Progenitor cell of endocrine pancreas (in vitro differentiated cells): ENCODE measurements at regions not wholly inside any gene's neighbourhood (a gene's known extent, or its start where the extent isn't known, plus 50 kb on each side); places are given as distances from the start of the nearest gene placed in this dataset.

Source experiments
- DNase-seq: peaks from one replicate; pipeline ENCODE4 v3.0.0; 2021; ENCODE audit warnings: low spot score; ENCODE audit not compliant: unreplicated experiment
- H3K27ac Mint-ChIP-seq: 2 replicates; pipeline ENCODE4 v1.8.0; 2021; ENCODE audit warnings: mild to moderate bottlenecking, moderate library complexity, mixed read lengths
- H3K27me3 Mint-ChIP-seq: 2 replicates; pipeline ENCODE4 v1.8.0; 2021; ENCODE audit warnings: mixed read lengths
- H3K36me3 Mint-ChIP-seq: 2 replicates; pipeline ENCODE4 v1.8.0; 2022; ENCODE audit warnings: mixed read lengths; ENCODE audit not compliant: insufficient read depth
- H3K4me1 Mint-ChIP-seq: 2 replicates; pipeline ENCODE4 v1.8.0; 2021; ENCODE audit warnings: low read depth, mixed read lengths
- H3K4me3 Mint-ChIP-seq: 2 replicates; pipeline ENCODE4 v1.8.0; 2021; ENCODE audit warnings: low read depth, mild to moderate bottlenecking, moderate library complexity, mixed read lengths
- H3K9me3 Mint-ChIP-seq: 2 replicates; pipeline ENCODE4 v1.8.0; 2021; ENCODE audit warnings: low read depth, mixed read lengths
- TF ChIP-seq, protein P1 (sequence below): fragments of 200-600 bp; sonication (generic); IDR thresholded peaks from one replicate; pipeline ENCODE4 v1.5.0; 2021; ENCODE audit warnings: antibody characterized with exemption, mild to moderate bottlenecking; ENCODE audit not compliant: unreplicated experiment

DNA sequence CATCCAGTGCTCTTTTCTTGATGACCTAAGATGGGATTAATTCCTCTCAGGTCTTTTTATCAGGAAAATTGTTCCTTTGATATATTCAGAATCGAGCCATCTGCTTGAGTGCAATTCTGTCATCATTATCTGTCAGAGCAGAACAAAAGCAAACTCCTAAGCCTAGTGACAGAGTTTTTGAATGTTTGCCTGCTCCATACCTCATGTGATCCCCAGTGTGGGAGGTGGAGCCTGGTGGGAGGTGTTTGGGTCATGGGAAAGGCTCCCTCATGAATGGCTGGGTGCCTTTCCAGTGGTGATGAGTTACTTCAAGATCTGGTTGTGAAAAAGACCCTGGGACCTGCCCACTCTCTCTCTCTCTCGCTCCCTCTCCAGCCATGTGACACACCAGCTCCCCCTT, 628.2 kb downstream of the CDH11 start:
- no peak overlapping the region for H3K27ac Mint-ChIP-seq
- TF ChIP-seq, protein P1, sequence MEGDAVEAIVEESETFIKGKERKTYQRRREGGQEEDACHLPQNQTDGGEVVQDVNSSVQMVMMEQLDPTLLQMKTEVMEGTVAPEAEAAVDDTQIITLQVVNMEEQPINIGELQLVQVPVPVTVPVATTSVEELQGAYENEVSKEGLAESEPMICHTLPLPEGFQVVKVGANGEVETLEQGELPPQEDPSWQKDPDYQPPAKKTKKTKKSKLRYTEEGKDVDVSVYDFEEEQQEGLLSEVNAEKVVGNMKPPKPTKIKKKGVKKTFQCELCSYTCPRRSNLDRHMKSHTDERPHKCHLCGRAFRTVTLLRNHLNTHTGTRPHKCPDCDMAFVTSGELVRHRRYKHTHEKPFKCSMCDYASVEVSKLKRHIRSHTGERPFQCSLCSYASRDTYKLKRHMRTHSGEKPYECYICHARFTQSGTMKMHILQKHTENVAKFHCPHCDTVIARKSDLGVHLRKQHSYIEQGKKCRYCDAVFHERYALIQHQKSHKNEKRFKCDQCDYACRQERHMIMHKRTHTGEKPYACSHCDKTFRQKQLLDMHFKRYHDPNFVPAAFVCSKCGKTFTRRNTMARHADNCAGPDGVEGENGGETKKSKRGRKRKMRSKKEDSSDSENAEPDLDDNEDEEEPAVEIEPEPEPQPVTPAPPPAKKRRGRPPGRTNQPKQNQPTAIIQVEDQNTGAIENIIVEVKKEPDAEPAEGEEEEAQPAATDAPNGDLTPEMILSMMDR, result no peak
- H3K27me3 Mint-ChIP-seq, result no peaks in the 10 kb centered on the region
- no peaks in the 10 kb centered on the region for H3K36me3 Mint-ChIP-seq
- H3K4me1 Mint-ChIP-seq, result peaks cover 3% of the 10 kb centered on the region
- H3K4me3 Mint-ChIP-seq, result no peak overlapping the region
- no peaks in the 10 kb centered on the region for H3K9me3 Mint-ChIP-seq
- DNase-seq, result no peak

DNA sequence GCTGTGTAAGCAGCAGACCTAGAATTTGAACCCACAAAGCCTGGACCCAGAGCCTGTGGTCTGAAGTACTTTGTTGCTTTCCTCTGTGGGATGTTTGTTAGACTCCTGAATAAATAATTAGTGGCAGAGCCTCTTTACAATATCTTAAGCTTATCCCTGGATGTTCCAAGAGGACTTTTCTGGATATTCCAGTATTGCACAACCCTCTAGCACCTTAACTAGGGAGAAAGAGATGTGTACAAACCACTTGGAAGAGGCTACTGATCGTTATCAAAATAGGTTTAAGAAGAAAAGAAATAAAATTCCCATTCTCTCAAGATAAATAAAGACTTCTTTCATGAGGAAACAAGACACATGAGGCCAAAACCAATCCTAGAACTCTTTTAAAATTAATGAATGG, 632.4 kb downstream of the CDH11 start:
- Mint-ChIP-seq H3K27ac (no peak overlapping the region), H3K4me3 (no peak overlapping the region), H3K36me3 (no peaks in the 10 kb centered on the region), H3K9me3 (peaks cover 3% of the 10 kb centered on the region), H3K27me3 (no peaks in the 10 kb centered on the region), H3K4me1 (no peaks in the 10 kb centered on the region)
- no peak for DNase-seq
- TF ChIP-seq, protein P1, result no peak

DNA sequence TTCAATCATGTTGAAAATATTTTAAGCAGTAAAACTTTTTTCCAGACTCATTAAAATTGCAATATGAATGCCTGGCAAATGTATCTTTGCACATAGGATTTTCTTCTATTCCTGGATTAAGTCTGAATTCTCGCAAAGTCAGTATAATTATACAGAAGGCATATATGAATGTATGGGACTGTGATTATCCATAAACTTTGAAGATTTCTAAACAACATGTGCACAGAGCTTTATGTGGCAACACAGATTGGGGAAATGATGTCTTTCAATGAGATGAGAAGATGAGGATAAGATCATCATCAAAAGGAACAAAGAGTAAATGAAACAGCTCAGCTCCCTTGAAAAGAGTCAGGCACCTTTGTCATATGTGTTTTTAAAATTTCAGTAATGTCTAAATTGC, 635.3 kb downstream of the CDH11 start:
- no peak for DNase-seq
- Mint-ChIP-seq H3K27ac (no peak overlapping the region), H3K4me3 (no peak overlapping the region), H3K9me3 (peaks cover 3% of the 10 kb centered on the region), H3K36me3 (no peaks in the 10 kb centered on the region), H3K27me3 (no peaks in the 10 kb centered on the region), H3K4me1 (no peaks in the 10 kb centered on the region)
- TF ChIP-seq, protein P1, result no peak

DNA sequence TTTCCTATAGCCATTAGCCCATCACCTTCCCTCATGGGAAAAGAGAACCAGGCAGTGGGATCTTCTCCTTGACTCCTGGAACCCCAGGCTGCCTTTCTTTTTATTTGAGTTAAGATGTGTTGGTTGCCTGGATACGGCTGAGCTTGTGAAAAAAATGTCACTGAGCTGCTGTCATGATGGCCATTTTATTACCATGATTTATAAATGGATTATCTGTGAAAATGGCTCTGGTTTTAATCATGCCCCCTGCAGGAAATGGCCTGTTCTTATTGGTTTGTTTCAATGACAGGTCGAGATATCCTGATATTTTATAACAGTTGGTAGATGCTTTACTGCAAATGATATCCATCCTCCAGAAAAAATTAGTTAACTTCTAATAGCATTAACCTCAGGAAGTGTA, 640.4 kb downstream of the CDH11 start:
- H3K4me1 Mint-ChIP-seq, result peaks cover 11% of the 10 kb centered on the region
- no peaks in the 10 kb centered on the region for H3K27me3 Mint-ChIP-seq
- H3K36me3 Mint-ChIP-seq, result no peaks in the 10 kb centered on the region
- no peak for DNase-seq
- no peak overlapping the region for H3K4me3 Mint-ChIP-seq
- TF ChIP-seq, protein P1, result no peak
- H3K9me3 Mint-ChIP-seq, result no peaks in the 10 kb centered on the region
- H3K27ac Mint-ChIP-seq, result no peak overlapping the region

DNA sequence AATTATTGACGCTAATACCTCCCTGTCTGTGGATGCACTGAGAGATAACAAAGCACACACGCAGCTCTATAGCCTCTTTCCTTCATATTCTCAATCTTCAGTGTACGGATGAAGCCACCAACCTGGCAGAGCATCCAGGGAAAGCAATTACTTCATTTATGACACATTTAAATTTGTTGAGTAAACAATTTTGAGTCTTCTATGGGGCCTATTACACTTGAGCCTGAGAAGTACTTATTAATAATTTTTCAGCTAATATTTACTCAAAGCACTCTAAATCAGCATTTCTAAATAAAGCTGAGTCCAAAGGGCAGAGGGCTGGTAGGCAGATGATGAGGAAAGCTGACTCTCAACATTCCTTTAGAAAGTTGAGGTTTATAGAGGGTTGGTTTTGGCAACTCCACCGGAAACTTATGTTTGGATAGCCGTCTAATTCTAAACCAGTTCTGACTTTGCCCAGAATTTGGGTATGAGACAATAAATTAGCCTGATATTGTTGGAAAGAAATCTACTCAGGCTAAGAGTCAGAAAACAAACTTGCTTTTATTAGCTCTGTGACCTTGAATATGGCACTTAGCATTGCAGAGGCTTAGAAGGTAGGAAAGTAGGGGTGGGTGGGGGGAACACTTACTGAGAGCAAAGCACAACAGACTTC, 643.5 kb downstream of the CDH11 start:
- H3K27ac Mint-ChIP-seq, result peak overlapping the region; percentile 5

More for the DNA sequence above, 643.5 kb downstream of the CDH11 start:
- DNase-seq, result no peak
- Mint-ChIP-seq H3K4me1 (peaks cover 13% of the 10 kb centered on the region), H3K4me3 (no peak overlapping the region), H3K27me3 (no peaks in the 10 kb centered on the region), H3K9me3 (no peaks in the 10 kb centered on the region), H3K36me3 (no peaks in the 10 kb centered on the region)
- TF ChIP-seq, protein P1, result no peak
